Activated CD8-positive, alpha-beta memory T cell treated with anti-CD3 and anti-CD28 coated beads for 1 hour (primary cell): ENCODE measurements at regions not wholly inside any gene's neighbourhood (a gene's known extent, or its start where the extent isn't known, plus 50 kb on each side); places are given as distances from the start of the nearest gene placed in this dataset.
"Not testable (repeated sequence)": the region's sequence is repeated elsewhere in the genome, so short reads cannot be mapped to it uniquely, and the experiment has no call there.

Experiments
- DNase-seq, 2 donors: peaks; one replicate each; pipeline ENCODE4 v3.0.0-alpha.2; 2020; ENCODE audit warnings: low read depth in 1 of 2; ENCODE audit errors: extremely low read depth in 1 of 2

DNA sequence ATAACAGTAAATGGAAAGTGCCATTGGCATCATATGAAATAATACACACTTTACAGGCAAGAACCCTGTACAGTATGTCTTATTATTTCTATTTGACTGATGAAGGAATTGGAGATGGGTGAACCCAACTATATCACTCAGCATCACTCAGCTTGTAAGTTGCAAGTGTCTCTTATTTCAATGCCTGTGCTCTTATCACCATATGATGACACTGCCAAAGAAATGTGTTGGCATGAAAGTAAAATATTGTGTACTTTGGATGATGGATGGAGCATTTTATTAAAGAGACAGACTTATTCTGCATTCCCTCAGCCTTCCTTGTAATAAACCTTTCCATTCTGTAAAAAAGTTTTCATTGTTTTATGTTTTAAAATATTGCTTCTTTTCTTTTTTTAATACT is 927.5 kb upstream of the VRK2 start:
- DNase-seq = no peak

DNA sequence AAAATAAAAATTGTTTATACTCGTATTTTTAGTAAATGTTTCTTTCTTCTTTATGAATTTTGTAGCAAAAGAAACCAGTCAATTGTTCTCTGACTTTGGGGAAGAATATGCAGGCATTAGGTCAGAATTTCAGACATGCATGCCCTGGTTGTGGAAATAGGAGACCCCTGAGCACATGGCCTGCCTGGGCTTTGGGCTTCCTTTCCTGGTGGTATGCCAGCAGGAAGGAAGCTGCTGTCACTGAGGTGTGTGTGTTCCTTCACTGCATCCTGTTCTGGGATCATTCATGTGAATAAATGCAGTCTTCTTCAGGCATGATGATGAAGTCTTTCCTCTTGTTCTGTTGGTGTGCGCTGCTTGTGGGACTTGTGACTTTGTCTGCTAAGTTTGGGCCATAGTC is 920.2 kb upstream of the VRK2 start:
- DNase-seq = no peak

DNA sequence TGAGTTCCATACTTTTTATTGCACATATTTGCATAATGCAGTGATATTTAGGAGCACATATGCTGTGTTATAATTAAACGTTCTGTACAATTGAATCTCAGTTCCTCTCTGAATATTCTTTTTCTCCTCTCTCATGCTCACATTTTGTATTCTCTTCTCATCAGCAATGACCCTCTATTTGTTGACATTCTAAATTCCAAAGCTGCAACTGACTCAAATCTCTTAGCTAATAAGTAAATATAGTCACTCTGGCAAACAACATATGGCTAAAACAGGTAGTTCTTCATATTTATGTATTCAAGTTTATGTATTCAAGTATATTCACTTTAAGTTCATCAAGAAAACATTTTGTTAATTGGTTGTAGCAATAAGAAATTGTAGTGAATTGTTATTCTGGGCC is 907.4 kb upstream of the VRK2 start:
- DNase-seq = no peak

DNA sequence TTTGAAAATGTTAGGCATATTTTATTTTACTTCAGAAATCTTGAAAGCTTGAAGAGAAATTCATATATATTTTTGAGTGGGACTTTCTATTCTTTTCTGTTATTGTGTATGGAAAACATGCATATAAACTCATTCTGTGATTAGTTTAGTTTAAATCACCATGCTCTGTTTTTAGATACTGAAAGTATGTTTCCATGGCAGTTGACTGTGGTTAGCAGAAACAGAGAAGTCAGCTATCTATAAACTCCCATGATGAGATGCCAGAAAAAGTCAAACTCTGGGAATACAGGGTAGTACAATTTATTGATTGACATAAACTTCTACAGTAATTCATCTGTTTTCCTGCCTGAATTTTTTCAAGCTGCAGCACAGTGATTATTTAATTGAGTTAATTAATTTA is 905.3 kb upstream of the VRK2 start:
- no peak for DNase-seq

DNA sequence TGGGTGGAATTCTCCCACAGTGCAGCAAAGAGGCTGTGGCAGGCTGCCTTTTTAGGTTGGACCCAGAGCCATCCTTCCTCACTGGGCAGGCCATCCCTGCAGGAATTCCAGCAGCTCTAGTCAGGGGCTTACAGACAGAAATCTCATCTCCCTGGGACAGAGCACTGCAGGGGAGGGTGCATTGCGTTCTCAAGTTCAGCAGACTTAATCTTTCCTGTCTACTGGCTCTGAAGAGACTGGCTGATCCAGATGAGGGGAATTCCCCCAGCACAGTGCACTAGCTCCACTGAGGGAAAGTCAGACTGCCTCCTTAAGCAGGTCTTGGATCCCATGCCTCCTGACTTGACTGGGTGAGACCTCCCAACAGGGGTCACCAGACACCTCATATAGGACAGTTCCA is 899.7 kb upstream of the VRK2 start:
- no peak for DNase-seq

DNA sequence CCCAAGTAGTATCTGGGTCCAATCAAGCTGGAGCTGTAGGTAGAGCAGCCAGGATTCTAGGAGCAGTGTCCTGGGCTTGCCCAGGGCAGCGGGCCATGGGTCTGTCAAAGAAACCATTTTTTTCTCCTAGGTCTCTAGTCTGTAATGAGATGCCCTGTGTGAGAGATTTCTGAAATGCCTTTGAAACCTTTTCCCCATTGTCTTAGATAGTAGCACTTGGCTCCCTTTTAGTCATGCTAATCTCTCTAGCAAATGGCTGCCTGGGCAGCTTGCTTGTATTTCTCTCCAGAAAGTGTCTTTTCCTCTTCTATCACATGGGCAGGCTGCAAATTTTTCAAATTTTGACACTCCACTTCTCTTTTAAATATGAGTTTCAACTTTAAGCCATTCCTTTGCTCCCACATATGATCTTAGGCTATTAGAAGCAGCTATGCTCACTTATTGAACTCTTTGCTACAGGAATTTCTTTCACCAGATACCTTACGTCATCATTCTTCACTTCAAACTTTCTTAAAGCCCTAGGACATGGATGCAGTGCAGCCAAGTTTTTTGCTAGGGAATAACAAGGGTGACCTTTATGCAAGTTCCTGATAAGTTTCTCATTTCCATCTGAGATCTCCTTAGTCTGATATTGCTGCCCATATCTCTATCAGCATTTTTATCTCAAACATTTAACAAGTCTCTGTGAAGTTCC is 890.2 kb upstream of the VRK2 start:
- no peak for DNase-seq

DNA sequence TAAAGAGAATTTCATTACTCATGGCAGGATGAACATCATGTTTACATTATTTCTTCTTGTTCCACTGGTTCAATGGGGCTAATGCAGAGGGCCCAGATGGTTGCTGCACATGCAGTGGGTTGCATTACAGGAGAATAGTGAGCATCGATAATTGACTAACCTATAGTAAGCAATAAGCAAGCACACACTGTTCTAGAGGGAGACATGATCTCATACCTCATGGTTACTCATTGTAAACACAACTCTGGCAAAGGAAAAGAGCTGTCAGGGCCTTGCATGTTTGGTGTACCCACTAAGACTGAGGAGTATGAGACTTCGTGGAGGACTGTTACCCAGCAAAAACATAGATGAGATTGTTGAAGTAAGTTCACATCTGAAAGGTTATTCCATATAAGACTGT is 885.6 kb upstream of the VRK2 start:
- DNase-seq = no peak

DNA sequence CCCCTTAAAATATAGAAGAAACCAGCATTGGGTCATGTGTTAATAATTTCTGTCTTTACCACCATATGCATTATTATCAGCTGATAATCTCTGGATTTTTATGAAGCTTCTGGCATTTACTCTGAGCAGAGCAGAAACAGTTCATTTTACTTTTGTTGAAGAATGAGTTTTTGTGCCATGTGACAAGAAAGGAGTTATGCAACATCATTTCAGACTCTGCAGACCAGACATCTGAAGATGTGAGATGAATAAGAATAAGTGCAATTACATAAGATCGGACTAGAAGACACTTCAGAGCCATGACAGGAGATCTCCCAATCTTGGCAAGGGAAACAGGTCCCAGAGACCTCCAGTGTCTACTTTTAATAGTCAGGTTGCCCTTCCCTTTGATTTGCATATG is 869.4 kb upstream of the VRK2 start:
- DNase-seq = no peak

DNA sequence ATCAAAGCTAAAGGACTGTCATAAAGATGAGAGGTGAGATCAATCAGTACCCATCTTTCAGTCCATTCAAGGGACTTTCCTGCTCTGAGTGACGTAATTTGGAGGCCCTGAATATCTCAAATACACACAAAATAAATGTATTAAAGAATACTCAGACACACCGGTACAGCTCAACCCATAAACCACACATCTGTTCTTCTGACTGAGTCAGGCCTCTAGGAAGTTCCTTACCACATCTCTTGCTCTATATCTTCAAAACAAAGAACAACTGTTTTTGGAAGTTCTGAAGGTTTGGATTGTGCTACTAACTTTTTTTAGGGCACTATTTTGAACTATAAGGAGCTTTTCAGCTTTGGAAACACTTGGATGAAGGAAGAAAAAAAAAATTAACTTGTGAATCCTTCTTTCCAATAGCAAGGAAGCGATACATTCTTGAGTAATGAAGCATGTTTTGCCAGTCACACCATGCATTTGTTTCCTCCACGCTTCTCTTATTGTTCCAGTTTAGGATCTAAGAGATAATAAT is 866.5 kb upstream of the VRK2 start:
- no peak for DNase-seq

DNA sequence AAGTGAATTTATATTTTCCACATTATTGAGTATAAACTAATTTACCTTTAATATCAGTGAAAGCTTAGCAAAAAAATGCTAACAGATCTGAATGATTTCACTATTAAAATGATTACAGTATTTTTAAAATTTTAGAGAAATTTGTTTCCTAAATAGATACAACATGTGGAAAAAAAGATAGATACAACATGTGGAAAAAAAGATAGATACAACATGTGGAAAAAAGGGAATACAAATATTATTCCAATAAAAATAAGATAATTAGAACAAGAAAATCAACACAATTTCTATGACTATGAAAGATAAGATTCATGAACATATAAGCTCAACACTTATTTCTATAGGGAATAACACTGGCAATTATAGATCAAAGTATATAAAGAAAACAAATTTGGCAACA is 865.9 kb upstream of the VRK2 start:
- no peak for DNase-seq

DNA sequence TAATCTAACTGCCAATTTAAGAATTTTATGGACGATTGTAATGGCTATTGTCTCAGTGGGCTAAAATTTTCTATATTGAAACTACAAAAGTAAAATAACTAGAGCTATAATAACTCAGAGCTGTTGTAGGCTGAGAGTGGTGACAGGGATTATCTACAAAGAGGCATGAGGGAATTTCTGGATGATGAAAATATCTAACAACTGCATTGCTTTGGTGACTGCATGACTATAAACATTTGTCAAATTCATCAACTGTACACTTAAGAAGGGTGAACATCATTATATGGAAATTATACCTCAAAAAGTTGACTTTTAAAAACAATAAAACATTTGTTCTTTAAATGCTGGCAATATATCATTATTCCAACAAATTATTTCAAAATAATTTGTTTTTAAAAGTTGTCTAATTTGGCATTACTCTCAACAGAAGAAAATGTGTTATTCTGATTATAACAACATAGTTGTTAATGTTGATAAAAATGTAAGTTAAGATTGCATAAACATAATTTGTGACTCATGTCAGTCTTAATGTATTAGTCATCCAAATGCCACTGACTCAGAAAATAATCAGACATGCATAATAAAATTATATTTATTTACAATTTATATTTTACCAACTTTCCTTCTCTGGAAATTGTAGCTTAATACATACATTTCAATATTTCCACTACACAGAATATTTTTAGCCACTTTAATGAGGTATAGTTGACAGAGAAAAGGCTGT is 865.1 kb upstream of the VRK2 start:
- DNase-seq = no peak

DNA sequence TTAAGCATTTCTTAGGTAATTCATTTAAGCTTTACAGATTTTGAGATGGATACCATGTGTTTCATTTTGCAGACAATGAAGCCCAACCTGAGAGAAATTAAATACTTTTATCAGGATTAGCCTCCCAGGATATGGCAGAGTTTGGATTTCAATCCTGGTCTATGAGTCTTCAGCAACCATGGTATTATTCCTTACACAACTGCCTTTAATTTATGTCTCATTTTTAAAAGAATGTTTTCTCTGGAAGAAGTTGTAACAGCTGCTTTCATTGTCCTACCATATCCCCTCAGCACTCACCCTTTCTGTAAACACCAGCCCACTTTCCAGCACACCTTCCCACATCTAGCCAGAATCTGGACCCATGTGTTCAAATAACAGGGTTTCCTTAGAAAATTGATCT is 863.7 kb upstream of the VRK2 start:
- DNase-seq = no peak

DNA sequence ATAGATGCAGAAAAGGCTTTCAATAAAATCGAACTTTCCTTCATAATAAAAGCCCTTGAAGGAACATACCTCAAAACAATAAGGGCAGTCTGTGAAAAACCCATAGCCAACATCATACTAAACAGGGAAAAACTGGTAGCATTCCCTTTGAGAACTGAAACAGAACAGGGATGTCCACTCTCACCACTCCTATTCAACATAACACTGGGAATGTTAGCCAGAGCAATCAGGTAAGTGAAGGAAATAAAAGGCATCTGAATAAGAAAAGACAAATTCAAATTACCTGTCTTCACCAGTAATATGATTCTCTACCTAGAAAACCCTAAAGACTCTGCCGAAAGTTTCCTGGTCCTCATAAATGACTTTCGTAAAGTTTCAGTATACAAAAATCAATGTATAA is 861.0 kb upstream of the VRK2 start:
- DNase-seq = no peak

DNA sequence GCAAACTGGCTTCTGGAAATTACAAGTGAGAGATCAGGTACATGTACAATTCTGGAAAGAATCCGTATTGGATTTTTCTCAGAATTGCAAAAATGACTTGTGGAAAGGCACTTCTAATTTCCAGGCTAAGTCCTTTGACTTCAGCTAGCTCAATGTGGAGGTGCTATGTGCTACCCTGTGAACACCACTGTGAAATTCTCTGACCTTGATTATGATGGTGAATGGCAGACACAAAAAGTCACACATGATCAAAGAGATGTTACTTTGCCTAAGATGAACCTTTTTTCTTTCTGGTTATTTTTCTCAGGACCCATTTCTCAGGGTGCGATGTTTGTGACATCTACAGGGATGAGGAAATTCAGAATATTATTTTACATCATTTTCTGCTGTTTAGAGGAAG is 856.6 kb upstream of the VRK2 start:
- no peak for DNase-seq

DNA sequence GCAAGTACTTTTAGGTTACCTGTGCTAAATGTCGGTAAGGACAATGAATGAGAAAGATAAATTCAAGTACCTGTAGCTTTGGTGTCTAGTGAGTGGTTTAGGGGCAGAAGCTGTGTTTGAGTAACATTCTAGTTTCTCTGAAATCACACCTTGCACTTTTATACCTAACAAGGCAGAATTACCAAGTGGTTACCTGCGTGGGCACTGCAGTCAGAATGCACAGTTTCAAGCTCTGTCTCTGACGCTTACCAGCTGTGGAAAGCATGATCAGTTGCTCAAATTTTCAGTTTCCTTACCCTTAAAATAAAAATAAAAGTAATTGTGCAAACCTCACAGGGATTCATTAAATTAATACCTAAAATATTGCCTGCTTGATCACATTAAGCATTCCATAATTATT is 846.9 kb upstream of the VRK2 start:
- no peak for DNase-seq

DNA sequence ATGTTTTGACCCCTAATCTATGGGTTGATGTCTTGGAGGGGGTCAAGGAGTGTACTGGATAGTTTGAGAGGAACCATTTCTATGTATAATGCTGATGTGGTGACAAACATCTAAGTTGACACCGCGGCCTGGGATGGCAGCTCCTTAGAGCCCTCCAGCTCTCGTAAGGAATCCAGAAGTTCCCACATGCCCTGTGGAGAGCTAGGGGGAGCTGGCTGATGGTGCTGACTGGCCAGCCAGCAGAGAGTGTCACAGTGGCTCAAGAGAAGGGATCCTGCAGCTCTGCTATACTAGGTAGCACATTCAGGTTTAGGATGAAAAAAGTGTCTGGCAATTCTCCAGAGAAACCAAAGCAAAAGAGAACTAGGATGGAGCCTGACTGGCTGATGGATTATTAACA is 842.2 kb upstream of the VRK2 start:
- DNase-seq = no peak

DNA sequence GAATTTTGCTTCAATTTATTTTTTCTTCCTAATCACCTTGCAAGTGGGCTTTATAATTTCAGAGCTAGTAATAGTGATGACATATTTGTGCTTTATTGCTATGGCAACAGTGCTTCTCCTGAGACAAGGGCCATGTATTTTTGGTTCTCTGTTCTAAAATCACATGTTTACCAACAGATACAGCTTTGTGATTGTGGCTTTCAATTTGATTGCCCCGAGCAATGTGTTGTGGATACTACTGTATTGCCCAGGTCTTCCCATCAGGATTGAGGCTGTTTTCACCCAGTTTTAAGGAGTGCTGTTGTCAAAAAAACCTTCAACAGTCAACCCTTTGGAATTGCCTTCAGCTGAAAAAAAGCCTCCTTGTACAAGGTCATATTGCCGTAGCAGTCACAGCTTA is 841.4 kb upstream of the VRK2 start:
- DNase-seq = no peak

DNA sequence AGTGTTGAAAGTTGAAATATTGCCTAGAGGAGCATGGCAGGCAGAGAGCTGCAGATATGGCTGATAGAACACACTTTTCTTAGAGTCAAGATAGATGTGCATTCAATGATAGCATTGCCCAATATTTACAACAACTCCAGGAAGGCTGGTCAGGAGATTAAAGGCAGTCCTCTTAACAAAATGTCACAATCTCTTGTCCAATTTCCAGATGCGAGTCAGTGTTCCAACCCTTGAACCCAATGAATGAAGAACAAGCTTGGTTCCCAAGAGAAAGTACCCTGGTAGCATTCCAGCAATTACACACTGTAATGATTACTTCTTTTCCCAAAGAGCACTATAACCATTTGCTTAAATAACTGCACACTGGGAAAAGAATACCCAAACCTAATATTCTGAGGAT is 839.4 kb upstream of the VRK2 start:
- no peak for DNase-seq

DNA sequence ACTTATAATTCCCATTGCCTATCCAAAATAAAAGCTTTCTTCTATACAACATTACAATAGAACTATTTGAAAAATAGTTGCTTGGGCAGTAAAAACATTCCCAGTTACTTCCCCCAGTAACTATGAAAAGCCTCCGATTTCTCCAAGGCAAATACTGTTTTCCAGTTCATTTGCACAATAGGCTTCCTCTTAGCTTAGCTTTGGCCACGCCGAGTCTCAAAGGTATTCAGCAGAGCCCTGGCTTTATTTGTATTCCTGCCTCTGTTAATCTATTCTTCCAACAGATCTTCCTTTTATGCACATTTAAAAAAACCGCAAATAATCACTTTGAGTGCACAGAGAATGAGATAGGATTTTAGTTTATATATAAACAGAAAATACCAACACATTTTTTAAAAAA is 836.8 kb upstream of the VRK2 start:
- DNase-seq = no peak

DNA sequence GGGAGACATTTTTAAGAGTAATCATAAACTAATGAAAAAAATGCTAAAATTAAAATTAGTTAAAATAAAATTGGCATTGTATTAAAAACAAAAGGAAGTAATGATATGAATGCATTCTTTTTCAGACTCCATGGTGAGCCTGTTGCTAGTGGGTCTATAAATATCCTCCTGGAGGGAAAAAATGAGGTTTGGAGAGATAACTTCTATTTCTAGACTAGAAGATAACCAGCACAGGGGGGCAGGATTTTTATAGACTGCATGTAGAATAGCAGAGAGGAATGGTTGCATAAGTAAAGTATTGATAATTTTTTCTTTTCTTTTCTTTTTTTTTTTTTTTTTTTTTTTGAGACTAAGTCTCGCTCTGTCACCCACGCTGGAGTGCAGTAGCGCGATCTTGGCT is 835.8 kb upstream of the VRK2 start:
- DNase-seq = no peak

DNA sequence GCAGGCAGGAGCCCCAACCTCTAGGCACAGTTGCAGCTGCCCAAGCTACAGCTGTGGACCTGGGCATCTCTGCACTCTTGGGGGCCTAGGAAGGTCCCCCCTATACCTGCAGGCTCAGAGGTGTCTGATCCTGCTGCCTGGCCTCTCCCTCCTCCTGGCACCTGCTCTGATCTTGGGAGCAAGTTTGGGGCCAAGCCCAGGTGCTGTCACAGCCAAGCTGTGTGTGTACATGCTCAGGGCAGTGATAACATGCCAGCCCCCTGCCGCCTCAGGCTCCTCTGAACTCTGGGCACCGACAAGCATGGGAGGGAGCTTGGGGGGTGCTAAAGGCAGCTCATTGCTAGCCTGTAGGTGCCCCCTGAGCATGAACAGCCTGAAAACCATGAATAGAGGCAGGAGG is 829.6 kb upstream of the VRK2 start:
- no peak for DNase-seq

DNA sequence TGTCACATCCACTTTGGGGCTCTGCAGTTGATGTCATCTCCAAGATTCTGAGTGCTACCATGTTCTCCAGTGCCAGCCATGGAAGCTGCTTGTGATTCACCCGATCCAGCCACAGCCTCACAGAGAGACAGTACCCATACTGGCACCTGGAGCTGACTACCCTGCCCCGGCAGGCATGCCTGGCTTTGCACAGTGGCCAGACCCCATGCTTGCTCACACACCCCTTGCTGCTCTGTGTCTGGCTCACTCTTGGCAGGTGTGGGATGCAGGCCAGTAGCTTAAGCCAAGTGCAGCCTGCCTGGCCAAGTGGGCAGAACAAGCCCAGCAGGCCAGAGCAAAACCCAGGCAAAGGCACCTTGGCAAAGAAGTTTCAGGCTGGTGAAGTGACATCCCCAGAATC is 828.4 kb upstream of the VRK2 start:
- no peak for DNase-seq

DNA sequence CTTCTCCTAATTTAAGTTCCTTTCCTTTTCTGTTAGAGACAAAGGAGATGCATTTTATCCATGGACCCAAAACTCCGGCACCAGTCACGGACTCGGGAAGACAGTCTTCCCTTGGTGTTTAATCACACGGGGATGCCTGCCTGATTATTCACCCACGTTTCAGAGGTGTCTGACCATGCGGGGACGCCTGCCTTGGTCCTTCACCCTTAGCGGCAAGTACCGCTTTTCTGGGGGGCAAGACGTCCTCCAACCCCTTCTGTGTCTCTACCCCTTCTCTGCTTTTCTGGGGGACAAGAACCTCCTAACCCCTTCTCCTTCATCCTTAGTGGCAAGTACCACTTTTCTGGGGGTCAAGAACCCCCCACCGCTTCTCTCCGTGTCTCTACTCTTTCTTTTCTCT is 816.9 kb upstream of the VRK2 start:
- DNase-seq = not testable (repeated sequence)
